Adrenal gland (tissue), 9 donors: ENCODE measurements at regions not wholly inside any gene's neighbourhood (a gene's known extent, or its start where the extent isn't known, plus 50 kb on each side); places are given as distances from the start of the nearest gene placed in this dataset.

Source experiments
- DNase-seq, 7 donors: peaks; one replicate each; pipeline ENCODE4 v3.0.0-alpha.2; 2019 to 2020
- H3K27ac ChIP-seq, 5 donors: fragments of 200-600 bp; sonication (generic) in 4 of 5; 1 replicate in 3 of 5; 2 replicates in 2 of 5; pipeline versions ENCODE4 v1.5.1 to v1.8.0; 2016 to 2020; ENCODE audit warnings: mild to moderate bottlenecking in 1 of 5
- H3K27me3 ChIP-seq: fragments of 200-600 bp; 2 replicates; pipeline ENCODE4 v1.8.0; 2021
- H3K36me3 ChIP-seq, 2 donors: fragments of 200-600 bp; replicated peaks in 1 of 2; 1 replicate in 1 of 2; 2 replicates in 1 of 2; pipeline versions ENCODE4 v1.5.1 to v1.8.0; 2018 to 2022
- H3K4me1 ChIP-seq, 2 donors: fragments of 200-600 bp; replicated peaks in 1 of 2; 1 replicate in 1 of 2; 2 replicates in 1 of 2; pipeline versions ENCODE4 v1.5.1 to v1.8.0; 2018 to 2021
- H3K4me3 ChIP-seq, 4 donors: fragments of 200-600 bp; sonication (generic) in 3 of 4; one replicate each; pipeline ENCODE4 v1.5.1; 2016 to 2018
- H3K9me3 ChIP-seq, 3 donors: fragments of 200-600 bp; sonication (generic) in 1 of 3; replicated peaks in 1 of 3; 1 replicate in 2 of 3; 2 replicates in 1 of 3; pipeline versions ENCODE4 v1.5.1 to v1.8.0; 2016 to 2021
- CTCF ChIP-seq, 6 experiments: fragments of 450-650 bp in 4 of 6; fragments of 200-600 bp in 2 of 6; sonication (generic) in 1 of 6; IDR thresholded peaks; 1 replicate in 5 of 6; 2 replicates in 1 of 6; pipeline versions ENCODE4 v1.5.1 to v1.8.0; 2016 to 2021; ENCODE audit warnings: antibody characterized with exemption in 6 of 6, mild to moderate bottlenecking in 2 of 6, moderate library complexity in 1 of 6
- POLR2A ChIP-seq, 2 donors: fragments of 450-650 bp; IDR thresholded peaks; one replicate each; pipeline ENCODE4 v1.6.1; 2017; ENCODE audit warnings: antibody characterized with exemption in 2 of 2, mild to moderate bottlenecking in 2 of 2, moderate library complexity in 1 of 2
- WGBS, 4 donors: extraction: QIAGEN DNeasy Blood & Tissue Kit in 2 of 4; methylation state at CpG; one replicate each; pipeline versions ENCODE4 v1.1.5 to v1.1.7; 2013 to 2017; 5-methylcytosine and 5-hydroxymethylcytosine counted together
- intact Hi-C, 2 donors: fragments of 100-400 bp; cut with DNase I; formaldehyde crosslinking; loops; one replicate each; pipeline versions ENCODE4 v1.14.1 to v1.15.0; 2022 to 2023
- donor health status: healthy with polysubstance abuse.
- donor health status: Bipolar disorder and iron deficiency.
- donor health status: DM: yes; HTN: yes; CAD: no.
- donor health status: DM: no; HTN: no; CAD: no.
- donor health status: DM: no; HTN: no; CAD: no.

DNA sequence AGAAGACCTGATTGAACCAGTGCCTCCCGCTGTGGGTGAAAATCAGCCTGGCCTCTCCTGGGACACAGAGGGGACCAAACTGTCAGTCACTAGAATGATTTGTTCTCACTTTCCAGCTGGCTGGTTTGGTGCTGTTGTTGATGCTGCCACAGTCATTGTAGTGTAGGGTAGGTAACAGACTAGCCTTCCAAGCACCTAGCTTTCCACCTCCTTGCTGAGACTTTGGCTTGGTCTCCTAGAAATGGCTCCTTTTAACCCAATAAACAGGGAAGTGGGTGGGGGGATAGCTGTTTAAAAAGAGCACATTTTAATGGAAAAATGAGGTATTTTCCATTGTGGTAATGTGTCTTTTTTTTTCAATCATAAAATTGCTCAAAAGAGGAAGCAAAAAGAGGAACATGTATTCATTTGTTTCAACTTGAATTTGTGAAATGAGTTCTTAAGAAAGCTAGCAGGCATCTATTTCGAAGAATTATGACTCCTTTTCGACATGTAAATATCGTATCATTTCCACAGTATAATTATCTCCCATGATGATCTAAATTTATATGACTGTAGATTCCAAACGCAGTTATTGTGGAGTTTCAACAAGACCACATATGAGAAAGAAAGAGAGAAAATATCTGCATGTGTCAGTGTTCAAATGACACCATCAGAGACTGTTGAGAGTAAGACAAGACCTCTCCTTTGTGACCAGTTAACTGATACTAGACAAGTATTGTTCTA lies 190.1 kb downstream of the HLX start:
- no peak overlapping the region for H3K4me3 ChIP-seq
- no peaks in the 10 kb centered on the region for H3K9me3 ChIP-seq
- H3K27ac ChIP-seq, result peak overlapping the region in 1 of 5 donors; percentile 41
- H3K36me3 ChIP-seq, result no peaks in the 10 kb centered on the region
- WGBS, 4 donors, result 51 to 67% (median 54%) methylated on average over 5 of the region's 5 CpGs
- H3K4me1 ChIP-seq, result no peaks in the 10 kb centered on the region
- intact Hi-C loops, result no loop called here
- no peaks in the 10 kb centered on the region for H3K27me3 ChIP-seq
- DNase-seq, result no peak
- TF ChIP-seq CTCF (IDR thresholded peaks at IDR 0.05) (no peak), POLR2A (IDR thresholded peaks at IDR 0.05) (no peak)

- Histone ChIP-seq H3K27me3 (no peaks in the 10 kb centered on the region), H3K27ac (peak overlapping the region in 1 of 5 donors; percentile 41), H3K4me1 (no peaks in the 10 kb centered on the region), H3K9me3 (no peaks in the 10 kb centered on the region), H3K36me3 (no peaks in the 10 kb centered on the region), H3K4me3 (no peak overlapping the region)
- WGBS, 4 donors, result 66 to 80% (median 72%) methylated on average over 2 of the region's 2 CpGs
- intact Hi-C loops, result no loop called here
- DNase-seq, result no peak
- no peak for TF ChIP-seq CTCF (IDR thresholded peaks at IDR 0.05)
- TF ChIP-seq POLR2A (IDR thresholded peaks at IDR 0.05), result no peak
These were observed 190.7 kb downstream of the HLX start for GRCh38 chr1:221069986-221070385.

DNA sequence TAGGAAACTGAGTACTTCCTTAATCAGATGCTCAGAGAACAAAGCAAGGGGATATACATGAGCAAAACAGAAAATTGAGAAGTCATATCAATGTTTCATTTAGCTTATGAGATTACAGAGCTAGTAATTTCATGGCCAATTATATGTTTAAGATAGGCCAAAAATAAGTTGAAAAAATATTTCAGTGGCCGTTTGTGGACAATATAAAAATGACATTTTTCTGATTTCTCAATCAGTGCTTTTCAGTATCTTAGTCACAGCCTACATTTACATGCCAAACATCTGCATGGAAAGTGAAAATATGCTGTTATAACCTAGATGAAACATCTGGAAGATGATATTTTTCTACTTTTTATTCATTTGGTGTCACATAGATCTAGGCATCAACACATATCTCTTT lies 192.5 kb downstream of the HLX start:
- WGBS, 4 donors, result 24 to 39% (median 28%) methylated on average over 1 of the region's 1 CpG
- no peaks in the 10 kb centered on the region for H3K9me3 ChIP-seq
- TF ChIP-seq POLR2A (IDR thresholded peaks at IDR 0.05), result no peak
- no peak for TF ChIP-seq CTCF (IDR thresholded peaks at IDR 0.05)

DNA sequence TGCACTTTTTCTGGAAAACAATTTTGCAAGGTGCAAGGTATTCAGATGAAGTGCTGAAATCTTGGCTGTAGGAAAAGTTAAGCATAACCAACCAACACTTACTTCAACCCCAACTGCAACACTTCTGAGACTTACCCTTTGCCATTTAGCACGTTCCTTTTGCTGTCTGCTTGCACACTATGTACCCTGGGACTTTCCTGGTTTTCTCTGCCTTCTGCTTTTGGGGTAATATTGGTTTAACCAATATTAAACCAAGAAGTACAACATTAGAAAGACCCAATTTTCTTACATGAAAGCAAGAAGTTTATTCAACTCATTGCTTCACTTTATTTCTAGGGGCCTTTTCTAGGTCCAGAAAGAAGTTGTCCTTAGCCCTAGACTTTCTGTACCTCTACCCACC lies 193.0 kb downstream of the HLX start:
- intact Hi-C loops, result no loop called here
- H3K27ac ChIP-seq, result no peak overlapping the region
- no peak for DNase-seq
- WGBS, 4 donors, result 37 to 50% (median 44%) methylated on average over 1 of the region's 1 CpG
- TF ChIP-seq POLR2A (IDR thresholded peaks at IDR 0.05) (no peak), CTCF (IDR thresholded peaks at IDR 0.05) (no peak)
- no peak overlapping the region for H3K4me3 ChIP-seq
- H3K4me1 ChIP-seq, result no peaks in the 10 kb centered on the region
- no peaks in the 10 kb centered on the region for H3K27me3 ChIP-seq
- no peaks in the 10 kb centered on the region for H3K36me3 ChIP-seq
- no peaks in the 10 kb centered on the region for H3K9me3 ChIP-seq

More for the DNA sequence above, 192.5 kb downstream of the HLX start:
- DNase-seq, result no peak
- Histone ChIP-seq H3K27ac (no peak overlapping the region), H3K27me3 (no peaks in the 10 kb centered on the region), H3K4me3 (no peak overlapping the region), H3K4me1 (no peaks in the 10 kb centered on the region), H3K36me3 (no peaks in the 10 kb centered on the region)
- intact Hi-C loops, result no loop called here
